ENCODE measurements at regions not wholly inside any gene's neighbourhood (a gene's known extent, or its start where the extent isn't known, plus 50 kb on each side); places are given as distances from the start of the nearest gene placed in this dataset.
A peak's percentile ranks its signal among the peaks of the same experiment; 100 is the strongest.

GRCh38 chr14:96727491-96727890 lies 69.7 kb upstream of the VRK1 start:
- Histone ChIP-seq H3K36me3 (ENCODE audit: control insufficient read depth in 2 of 2, insufficient read depth in 2 of 2, low read length in 2 of 2) (no peaks in the 10 kb centered on the region), H3K4me3 (ENCODE audit: low read length in 2 of 2) (no peak overlapping the region), H3K4me1 (ENCODE audit: control insufficient read depth, insufficient read depth, low read length) (no peaks in the 10 kb centered on the region), H3K27me3 (ENCODE audit: control insufficient read depth in 1 of 2, insufficient read depth in 2 of 2, low read length in 2 of 2) (peaks cover 0 to 10% of the 10 kb centered on the region in 2 donors), H3K9ac (ENCODE audit: low read length in 2 of 2) (no peak overlapping the region), H3K27ac (ENCODE audit: low read length) (no peak overlapping the region), H3K9me3 (ENCODE audit: control insufficient read depth in 2 of 2, low read length in 2 of 2) (peaks cover 2 to 5% of the 10 kb centered on the region in 2 donors)

GRCh38 chr14:96727980-96728717 lies 69.0 kb upstream of the VRK1 start:
- H3K36me3 ChIP-seq (ENCODE audit: control insufficient read depth in 2 of 2, insufficient read depth in 2 of 2, low read length in 2 of 2), result no peaks in the 10 kb centered on the region
- H3K9me3 ChIP-seq (ENCODE audit: control insufficient read depth in 2 of 2, low read length in 2 of 2), result peaks cover 2 to 5% of the 10 kb centered on the region in 2 donors
- H3K27me3 ChIP-seq (ENCODE audit: control insufficient read depth in 1 of 2, insufficient read depth in 2 of 2, low read length in 2 of 2), result peaks cover 0 to 13% of the 10 kb centered on the region in 2 donors
- no peaks in the 10 kb centered on the region for H3K4me1 ChIP-seq (ENCODE audit: control insufficient read depth, insufficient read depth, low read length)
- no peak overlapping the region for H3K27ac ChIP-seq (ENCODE audit: low read length)
- H3K9ac ChIP-seq (ENCODE audit: low read length in 2 of 2), result no peak overlapping the region
- H3K4me3 ChIP-seq (ENCODE audit: low read length in 2 of 2), result no peak overlapping the region

- Histone ChIP-seq H3K9ac (ENCODE audit: low read length in 2 of 2) (no peak overlapping the region), H3K9me3 (ENCODE audit: control insufficient read depth in 2 of 2, low read length in 2 of 2) (peaks cover 2 to 5% of the 10 kb centered on the region in 2 donors), H3K27ac (ENCODE audit: low read length) (no peak overlapping the region), H3K4me3 (ENCODE audit: low read length in 2 of 2) (no peak overlapping the region), H3K4me1 (ENCODE audit: control insufficient read depth, insufficient read depth, low read length) (no peaks in the 10 kb centered on the region), H3K27me3 (ENCODE audit: control insufficient read depth in 1 of 2, insufficient read depth in 2 of 2, low read length in 2 of 2) (peaks cover under 1 to 13% of the 10 kb centered on the region in 2 donors), H3K36me3 (ENCODE audit: control insufficient read depth in 2 of 2, insufficient read depth in 2 of 2, low read length in 2 of 2) (no peaks in the 10 kb centered on the region)
These were observed 67.3 kb upstream of the VRK1 start for GRCh38 chr14:96729889-96730288.

- H3K4me3 ChIP-seq (ENCODE audit: low read length in 2 of 2), result no peak overlapping the region
- H3K9me3 ChIP-seq (ENCODE audit: control insufficient read depth in 2 of 2, low read length in 2 of 2), result peaks cover 2 to 5% of the 10 kb centered on the region in 2 donors
- no peaks in the 10 kb centered on the region for H3K4me1 ChIP-seq (ENCODE audit: control insufficient read depth, insufficient read depth, low read length)
- no peaks in the 10 kb centered on the region for H3K36me3 ChIP-seq (ENCODE audit: control insufficient read depth in 2 of 2, insufficient read depth in 2 of 2, low read length in 2 of 2)
- no peak overlapping the region for H3K27ac ChIP-seq (ENCODE audit: low read length)
- peaks cover 5 to 15% of the 10 kb centered on the region in 2 donors for H3K27me3 ChIP-seq (ENCODE audit: control insufficient read depth in 1 of 2, insufficient read depth in 2 of 2, low read length in 2 of 2)
- H3K9ac ChIP-seq (ENCODE audit: low read length in 2 of 2), result no peak overlapping the region
These were observed 66.8 kb upstream of the VRK1 start for GRCh38 chr14:96730386-96730785.

- H3K27ac ChIP-seq (ENCODE audit: low read length), result no peak overlapping the region
- H3K4me3 ChIP-seq (ENCODE audit: low read length in 2 of 2), result no peak overlapping the region
- peaks cover 0 to 3% of the 10 kb centered on the region in 2 donors for H3K9me3 ChIP-seq (ENCODE audit: control insufficient read depth in 2 of 2, low read length in 2 of 2)
- H3K27me3 ChIP-seq (ENCODE audit: control insufficient read depth in 1 of 2, insufficient read depth in 2 of 2, low read length in 2 of 2), result peaks cover 20 to 25% of the 10 kb centered on the region in 2 donors
- no peak overlapping the region for H3K9ac ChIP-seq (ENCODE audit: low read length in 2 of 2)
- no peaks in the 10 kb centered on the region for H3K4me1 ChIP-seq (ENCODE audit: control insufficient read depth, insufficient read depth, low read length)
- H3K36me3 ChIP-seq (ENCODE audit: control insufficient read depth in 2 of 2, insufficient read depth in 2 of 2, low read length in 2 of 2), result no peaks in the 10 kb centered on the region
These were observed 63.0 kb upstream of the VRK1 start for GRCh38 chr14:96734076-96734622.

- no peak overlapping the region for H3K27ac ChIP-seq (ENCODE audit: low read length)
- no peak overlapping the region for H3K4me3 ChIP-seq (ENCODE audit: low read length in 2 of 2)
- no peak overlapping the region for H3K9ac ChIP-seq (ENCODE audit: low read length in 2 of 2)
- peaks cover 30 to 33% of the 10 kb centered on the region in 2 donors for H3K27me3 ChIP-seq (ENCODE audit: control insufficient read depth in 1 of 2, insufficient read depth in 2 of 2, low read length in 2 of 2)
- no peaks in the 10 kb centered on the region for H3K36me3 ChIP-seq (ENCODE audit: control insufficient read depth in 2 of 2, insufficient read depth in 2 of 2, low read length in 2 of 2)
- H3K4me1 ChIP-seq (ENCODE audit: control insufficient read depth, insufficient read depth, low read length), result no peaks in the 10 kb centered on the region
- H3K9me3 ChIP-seq (ENCODE audit: control insufficient read depth in 2 of 2, low read length in 2 of 2), result peaks cover 0 to 3% of the 10 kb centered on the region in 2 donors
These were observed 61.7 kb upstream of the VRK1 start for GRCh38 chr14:96735526-96735925.

- H3K9me3 ChIP-seq (ENCODE audit: control insufficient read depth in 2 of 2, low read length in 2 of 2), result peaks cover 0 to 3% of the 10 kb centered on the region in 2 donors
- H3K9ac ChIP-seq (ENCODE audit: low read length in 2 of 2), result no peak overlapping the region
- no peaks in the 10 kb centered on the region for H3K4me1 ChIP-seq (ENCODE audit: control insufficient read depth, insufficient read depth, low read length)
- H3K27ac ChIP-seq (ENCODE audit: low read length), result no peak overlapping the region
- peaks cover 37 to 38% of the 10 kb centered on the region in 2 donors for H3K27me3 ChIP-seq (ENCODE audit: control insufficient read depth in 1 of 2, insufficient read depth in 2 of 2, low read length in 2 of 2)
- H3K36me3 ChIP-seq (ENCODE audit: control insufficient read depth in 2 of 2, insufficient read depth in 2 of 2, low read length in 2 of 2), result no peaks in the 10 kb centered on the region
- no peak overlapping the region for H3K4me3 ChIP-seq (ENCODE audit: low read length in 2 of 2)
These were observed 60.7 kb upstream of the VRK1 start for GRCh38 chr14:96736439-96736838.

- Histone ChIP-seq H3K36me3 (ENCODE audit: control insufficient read depth in 2 of 2, insufficient read depth in 2 of 2, low read length in 2 of 2) (no peaks in the 10 kb centered on the region), H3K4me3 (ENCODE audit: low read length in 2 of 2) (no peak overlapping the region), H3K27ac (ENCODE audit: low read length) (no peak overlapping the region), H3K4me1 (ENCODE audit: control insufficient read depth, insufficient read depth, low read length) (peaks cover 4% of the 10 kb centered on the region), H3K27me3 (ENCODE audit: control insufficient read depth in 1 of 2, insufficient read depth in 2 of 2, low read length in 2 of 2) (peaks cover 35 to 43% of the 10 kb centered on the region in 2 donors), H3K9ac (ENCODE audit: low read length in 2 of 2) (no peak overlapping the region), H3K9me3 (ENCODE audit: control insufficient read depth in 2 of 2, low read length in 2 of 2) (peaks cover 0 to 3% of the 10 kb centered on the region in 2 donors)
These were observed 59.3 kb upstream of the VRK1 start for GRCh38 chr14:96737881-96738280.

- Histone ChIP-seq H3K36me3 (ENCODE audit: control insufficient read depth in 2 of 2, insufficient read depth in 2 of 2, low read length in 2 of 2) (no peaks in the 10 kb centered on the region), H3K4me3 (ENCODE audit: low read length in 2 of 2) (no peak overlapping the region), H3K27me3 (ENCODE audit: control insufficient read depth in 1 of 2, insufficient read depth in 2 of 2, low read length in 2 of 2) (peaks cover 41 to 43% of the 10 kb centered on the region in 2 donors), H3K9me3 (ENCODE audit: control insufficient read depth in 2 of 2, low read length in 2 of 2) (peaks cover 0 to 3% of the 10 kb centered on the region in 2 donors), H3K4me1 (ENCODE audit: control insufficient read depth, insufficient read depth, low read length) (peaks cover 4% of the 10 kb centered on the region), H3K27ac (ENCODE audit: low read length) (no peak overlapping the region), H3K9ac (ENCODE audit: low read length in 2 of 2) (no peak overlapping the region)
These were observed 57.8 kb upstream of the VRK1 start for GRCh38 chr14:96739200-96739910.

- Histone ChIP-seq H3K36me3 (ENCODE audit: control insufficient read depth in 2 of 2, insufficient read depth in 2 of 2, low read length in 2 of 2) (no peaks in the 10 kb centered on the region), H3K27ac (ENCODE audit: low read length) (no peak overlapping the region), H3K4me1 (ENCODE audit: control insufficient read depth, insufficient read depth, low read length) (peaks cover 4% of the 10 kb centered on the region), H3K27me3 (ENCODE audit: control insufficient read depth in 1 of 2, insufficient read depth in 2 of 2, low read length in 2 of 2) (peaks cover 34 to 46% of the 10 kb centered on the region in 2 donors), H3K9me3 (ENCODE audit: control insufficient read depth in 2 of 2, low read length in 2 of 2) (peaks cover 3 to 4% of the 10 kb centered on the region in 2 donors), H3K9ac (ENCODE audit: low read length in 2 of 2) (no peak overlapping the region), H3K4me3 (ENCODE audit: low read length in 2 of 2) (peak overlapping the region; percentile 62 to 67)
These were observed 55.8 kb upstream of the VRK1 start for GRCh38 chr14:96741151-96741977.

All from stomach smooth muscle (tissue), 2 donors.